ENCODE measurements at regions not wholly inside any gene's neighbourhood (a gene's known extent, or its start where the extent isn't known, plus 50 kb on each side); places are given as distances from the start of the nearest gene placed in this dataset.

GRCh38 chr9:79929285-79929684, 357.5 kb downstream of the TLE4 start:
- no peak for TF ChIP-seq CTCF (CRISPR knock-in tag; IDR thresholded peaks at IDR 0.05)
- no peak for TF ChIP-seq ZBTB33 (CRISPR knock-in tag; IDR thresholded peaks at IDR 0.05)
- TF ChIP-seq NFATC3 (CRISPR knock-in tag; IDR thresholded peaks at IDR 0.05) = no peak
- no peak for TF ChIP-seq PREB (CRISPR knock-in tag; IDR thresholded peaks at IDR 0.05)
- no peak for TF ChIP-seq ZNF567 (CRISPR knock-in tag; IDR thresholded peaks at IDR 0.05; ENCODE audit: borderline replicate concordance)
- no peak for TF ChIP-seq EP300 (IDR thresholded peaks at IDR 0.05; ENCODE audit: low read depth in 2 of 2, low read length in 2 of 2)
- no peak for TF ChIP-seq EP300 (CRISPR knock-in tag; IDR thresholded peaks at IDR 0.05; ENCODE audit: borderline replicate concordance)
